Endothelial cell of umbilical vein (primary cell): ENCODE measurements at regions not wholly inside any gene's neighbourhood (a gene's known extent, or its start where the extent isn't known, plus 50 kb on each side); places are given as distances from the start of the nearest gene placed in this dataset.

ENCODE experiments used
- BruUV-seq: library from RNA; stranded (reverse); fragments of 400-500 nt; replicated peaks from 2 replicates; lab custom pipeline; 2021; lab: Mats Ljungman, UMichigan
- CTCF ChIA-PET: fragments of 300-600, 350-600 bp; sonication (Branson Sonifier 250); formaldehyde crosslinking; loops from one replicate; lab custom pipeline; 2021; ENCODE audit warnings: antibody characterized with exemption, inconsistent platforms; lab: Charles Lee
- POLR2A ChIA-PET: fragments of 300-600, 350-600 bp; sonication (Branson Sonifier 250); formaldehyde crosslinking; loops from one replicate; lab custom pipeline; 2021; ENCODE audit warnings: antibody characterized with exemption, inconsistent platforms; lab: Charles Lee
- DNase-seq: peaks from one replicate; pipeline ENCODE4 v3.0.0-alpha.2; 2011; ENCODE audit warnings: low read depth, low spot score
- FAIRE-seq: peaks from 2 replicates; lab custom pipeline; 2011; peaks lifted over from hg19 to GRCh38; lab: Jason Lieb, UNC
- H2AFZ ChIP-seq: 2 replicates; pipeline ENCODE4 v1.6.0; 2012; ENCODE audit warnings: low read depth, low read length, control low read depth, inconsistent platforms
- H3K27ac ChIP-seq: 2 replicates; pipeline ENCODE4 v1.5.1; 2011; ENCODE audit warnings: low read depth, mild to moderate bottlenecking, control low read depth, low read length, moderate library complexity; ENCODE audit not compliant: insufficient read depth
- H3K27me3 ChIP-seq, 2 experiments: 2 replicates each; pipeline versions ENCODE4 v1.6.0 to v1.6.1; 2011; ENCODE audit warnings: low read length in 2 of 2, mixed read lengths in 1 of 2; ENCODE audit not compliant: control insufficient read depth in 2 of 2, insufficient read depth in 2 of 2
- H3K36me3 ChIP-seq, 2 experiments: 2 replicates in 1 of 2; 3 replicates in 1 of 2; pipeline ENCODE4 v1.5.1; 2011; ENCODE audit warnings: low read length in 2 of 2, mild to moderate bottlenecking in 1 of 2, moderate library complexity in 1 of 2; ENCODE audit not compliant: control insufficient read depth in 2 of 2, insufficient read depth in 2 of 2; ENCODE audit errors: extremely low read depth in 1 of 2
- H3K4me1 ChIP-seq: 3 replicates; pipeline ENCODE4 v1.5.1; 2011; ENCODE audit warnings: mild to moderate bottlenecking, low read length; ENCODE audit not compliant: control insufficient read depth, insufficient read depth; ENCODE audit errors: extremely low read depth
- H3K4me2 ChIP-seq: 2 replicates; pipeline ENCODE4 v1.6.1; 2011; ENCODE audit warnings: low read length, control low read depth, mixed read lengths; ENCODE audit not compliant: insufficient read depth
- H3K4me3 ChIP-seq, 3 experiments: fragments of 200-600 bp in 1 of 3; sonication (generic), shearing (Covaris generic) in 1 of 3; replicated peaks in 1 of 3; 2 replicates each; pipeline ENCODE4 v1.5.1; 2011 to 2016; ENCODE audit warnings: control low read depth in 3 of 3, low read length in 3 of 3, mild to moderate bottlenecking in 2 of 3, inconsistent platforms in 1 of 3, low read depth in 1 of 3, moderate library complexity in 1 of 3; ENCODE audit not compliant: insufficient read depth in 1 of 3
- H3K79me2 ChIP-seq: 2 replicates; pipeline ENCODE4 v1.6.0; 2012; ENCODE audit warnings: low read length, inconsistent platforms; ENCODE audit not compliant: control insufficient read depth, insufficient read depth
- H3K9ac ChIP-seq: replicated peaks from 2 replicates; pipeline ENCODE3; 2011; ENCODE audit warnings: low read length, control low read depth; ENCODE audit not compliant: insufficient read depth; ENCODE audit errors: extremely low read depth
- H3K9me1 ChIP-seq: replicated peaks from 3 replicates; pipeline ENCODE4 v1.6.0; 2011; ENCODE audit warnings: mild to moderate bottlenecking, low read length; ENCODE audit not compliant: control insufficient read depth, insufficient read depth; ENCODE audit errors: extremely low read depth
- H3K9me3 ChIP-seq: replicated peaks from 2 replicates; pipeline ENCODE4 v1.5.1; 2012; ENCODE audit warnings: low read length, inconsistent platforms; ENCODE audit not compliant: control insufficient read depth, insufficient read depth
- H4K20me1 ChIP-seq: replicated peaks from 2 replicates; pipeline ENCODE3; 2011; ENCODE audit warnings: mild to moderate bottlenecking, low read length; ENCODE audit not compliant: control insufficient read depth, insufficient read depth; ENCODE audit errors: extremely low read depth
- EZH2 ChIP-seq: IDR thresholded peaks from 2 replicates; pipeline ENCODE4 v1.6.1; 2012; ENCODE audit warnings: borderline replicate concordance, low read depth, mild to moderate bottlenecking, moderate library complexity, low read length, inconsistent platforms; ENCODE audit not compliant: severe bottlenecking
- FOS ChIP-seq: IDR thresholded peaks from 2 replicates; pipeline ENCODE4 v1.6.1; 2011; ENCODE audit warnings: mild to moderate bottlenecking, low read length, moderate library complexity, borderline replicate concordance; ENCODE audit not compliant: insufficient read depth
- GATA2 ChIP-seq: IDR thresholded peaks from 2 replicates; pipeline ENCODE4 v1.7.0; 2011; ENCODE audit warnings: low read depth, mild to moderate bottlenecking, moderate library complexity, mixed read lengths, low read length; ENCODE audit not compliant: insufficient read length, insufficient read depth
- JUN ChIP-seq: IDR thresholded peaks from 2 replicates; pipeline ENCODE4 v1.6.1; 2011; ENCODE audit warnings: borderline replicate concordance, low read depth; ENCODE audit not compliant: insufficient read length, insufficient read depth
- MYC ChIP-seq: IDR thresholded peaks from one replicate; pipeline ENCODE4 v1.6.1; 2011; ENCODE audit warnings: mild to moderate bottlenecking, low read depth, low read length
- POLR2A ChIP-seq: IDR thresholded peaks from 2 replicates; pipeline ENCODE4 v1.6.1; 2012; ENCODE audit warnings: low read depth, mild to moderate bottlenecking, control low read depth, low read length
- POLR2AphosphoS5 ChIP-seq: IDR thresholded peaks from 2 replicates; pipeline ENCODE4 v1.6.1; 2012; ENCODE audit warnings: low read depth, mild to moderate bottlenecking, control low read depth, low read length, moderate library complexity; ENCODE audit not compliant: insufficient read depth
- dilution Hi-C: fragments of 300-500 bp; cut with MboI; formaldehyde crosslinking; loops from one replicate; pipeline ENCODE4 v1.15.0; 2019; ENCODE audit warnings: low sequenced_read_pairs; ENCODE audit not compliant: extremely low pct_ligation_motif_present
- intact Hi-C: fragments of 100-400 bp; cut with micrococcal nuclease; formaldehyde crosslinking; loops from one replicate; pipeline ENCODE4 v1.10.0; 2022
- TF ChIP-seq, protein P1 (sequence below), 2 donors: IDR thresholded peaks; 1 replicate in 1 of 2; 2 replicates in 1 of 2; pipeline ENCODE4 v1.5.1; 2011; ENCODE audit warnings: low read length in 2 of 2, mild to moderate bottlenecking in 2 of 2, moderate library complexity in 2 of 2, control low read depth in 1 of 2, inconsistent platforms in 1 of 2, low read depth in 1 of 2; ENCODE audit not compliant: insufficient read depth in 1 of 2; ENCODE audit errors: extremely low read depth in 1 of 2
- TF ChIP-seq, protein P2 (sequence below): IDR thresholded peaks from 2 replicates; pipeline ENCODE4 v1.6.1; 2011; ENCODE audit not compliant: insufficient read depth, insufficient read length

DNA sequence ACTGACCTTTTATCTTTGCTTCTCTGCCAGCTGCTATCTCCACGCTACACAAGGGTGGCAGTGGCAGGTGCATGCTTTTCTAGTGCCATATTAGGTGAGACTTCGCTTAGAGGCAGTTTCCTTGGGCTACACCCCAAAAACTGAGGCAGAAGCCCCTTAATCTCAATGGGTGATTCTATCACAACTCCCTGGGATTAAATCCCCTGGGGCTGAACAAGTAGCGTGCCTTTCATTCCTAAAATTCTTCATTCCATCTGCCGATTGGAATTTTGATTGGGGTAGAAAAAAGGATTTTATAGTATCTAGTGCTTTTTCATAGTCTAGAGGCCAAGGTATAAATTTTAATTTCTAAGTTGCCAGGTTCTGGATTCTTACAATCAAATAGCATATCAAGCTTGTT is 1040.5 kb upstream of the ACVR2A start:
- no peaks in the 10 kb centered on the region for H3K9me1 ChIP-seq
- intact Hi-C loops (no loop called here), dilution Hi-C loops (no loop called here)
- H3K79me2 ChIP-seq = no peaks in the 10 kb centered on the region
- H3K4me2 ChIP-seq = no peak overlapping the region
- no TSS peak for BruUV-seq
- no peak for DNase-seq
- H3K36me3 ChIP-seq = no peaks in the 10 kb centered on the region
- H3K9me3 ChIP-seq = no peaks in the 10 kb centered on the region
- H3K27ac ChIP-seq = no peak overlapping the region
- ChIA-PET POLR2A (no interaction called here), CTCF (no interaction called here)
- no peaks in the 10 kb centered on the region for H3K4me1 ChIP-seq
- no peak overlapping the region for H3K4me3 ChIP-seq
- no peak for FAIRE-seq
- TF ChIP-seq GATA2 (no peak), FOS (no peak), MYC (no peak)
- no peak overlapping the region for H2AFZ ChIP-seq
- H3K9ac ChIP-seq = no peak overlapping the region
- H4K20me1 ChIP-seq = no peaks in the 10 kb centered on the region
- H3K27me3 ChIP-seq = no peaks in the 10 kb centered on the region

DNA sequence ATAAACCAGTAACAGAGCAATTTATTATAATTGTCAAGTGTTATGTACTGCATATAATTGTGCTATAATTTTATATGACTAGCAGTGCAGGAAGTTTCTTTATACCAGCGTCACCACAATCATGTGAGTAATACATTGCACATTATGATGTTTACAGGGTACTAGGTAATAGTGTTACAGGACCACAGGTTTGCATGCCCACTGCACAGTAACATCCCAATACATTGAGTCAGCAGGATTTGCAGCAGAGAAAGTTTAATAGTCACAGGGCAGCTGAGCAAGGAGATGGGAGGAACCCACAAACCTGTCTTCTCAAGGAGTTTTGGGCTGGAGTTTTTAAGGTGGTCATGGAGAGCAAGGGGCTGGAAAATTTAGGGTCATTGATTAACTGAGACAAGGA is 1042.9 kb upstream of the ACVR2A start:
- no peak for FAIRE-seq
- no TSS peak for BruUV-seq

More for the DNA sequence above, 1042.9 kb upstream of the ACVR2A start:
- H3K4me3 ChIP-seq = no peak overlapping the region
- H3K36me3 ChIP-seq = no peaks in the 10 kb centered on the region
- no peaks in the 10 kb centered on the region for H3K79me2 ChIP-seq
- H3K9me1 ChIP-seq = no peaks in the 10 kb centered on the region
- H3K4me1 ChIP-seq = no peaks in the 10 kb centered on the region
- no peak overlapping the region for H3K9ac ChIP-seq
- no peak overlapping the region for H3K4me2 ChIP-seq
- ChIA-PET POLR2A (no interaction called here), CTCF (no interaction called here)
- TF ChIP-seq, protein P1, sequence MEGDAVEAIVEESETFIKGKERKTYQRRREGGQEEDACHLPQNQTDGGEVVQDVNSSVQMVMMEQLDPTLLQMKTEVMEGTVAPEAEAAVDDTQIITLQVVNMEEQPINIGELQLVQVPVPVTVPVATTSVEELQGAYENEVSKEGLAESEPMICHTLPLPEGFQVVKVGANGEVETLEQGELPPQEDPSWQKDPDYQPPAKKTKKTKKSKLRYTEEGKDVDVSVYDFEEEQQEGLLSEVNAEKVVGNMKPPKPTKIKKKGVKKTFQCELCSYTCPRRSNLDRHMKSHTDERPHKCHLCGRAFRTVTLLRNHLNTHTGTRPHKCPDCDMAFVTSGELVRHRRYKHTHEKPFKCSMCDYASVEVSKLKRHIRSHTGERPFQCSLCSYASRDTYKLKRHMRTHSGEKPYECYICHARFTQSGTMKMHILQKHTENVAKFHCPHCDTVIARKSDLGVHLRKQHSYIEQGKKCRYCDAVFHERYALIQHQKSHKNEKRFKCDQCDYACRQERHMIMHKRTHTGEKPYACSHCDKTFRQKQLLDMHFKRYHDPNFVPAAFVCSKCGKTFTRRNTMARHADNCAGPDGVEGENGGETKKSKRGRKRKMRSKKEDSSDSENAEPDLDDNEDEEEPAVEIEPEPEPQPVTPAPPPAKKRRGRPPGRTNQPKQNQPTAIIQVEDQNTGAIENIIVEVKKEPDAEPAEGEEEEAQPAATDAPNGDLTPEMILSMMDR (IDR thresholded peaks at IDR 0.05; ENCODE audit: extremely low read depth in 1 of 2, insufficient read depth in 1 of 2, low read depth in 1 of 2, low read length in 2 of 2) = no peak
- TF ChIP-seq FOS (no peak), GATA2 (no peak), MYC (no peak), POLR2AphosphoS5 (no peak), EZH2 (no peak), JUN (no peak), POLR2A (no peak)
- TF ChIP-seq, protein P2, sequence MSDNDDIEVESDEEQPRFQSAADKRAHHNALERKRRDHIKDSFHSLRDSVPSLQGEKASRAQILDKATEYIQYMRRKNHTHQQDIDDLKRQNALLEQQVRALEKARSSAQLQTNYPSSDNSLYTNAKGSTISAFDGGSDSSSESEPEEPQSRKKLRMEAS = no peak
- H4K20me1 ChIP-seq = no peaks in the 10 kb centered on the region
- DNase-seq = no peak
- no peaks in the 10 kb centered on the region for H3K27me3 ChIP-seq
- dilution Hi-C loops (no loop called here), intact Hi-C loops (no loop called here)
- H3K27ac ChIP-seq = no peak overlapping the region
- no peaks in the 10 kb centered on the region for H3K9me3 ChIP-seq
- H2AFZ ChIP-seq = no peak overlapping the region
